ENCODE measurements at regions not wholly inside any gene's neighbourhood (a gene's known extent, or its start where the extent isn't known, plus 50 kb on each side); places are given as distances from the start of the nearest gene placed in this dataset.

- no peak overlapping the region for H3K27ac ChIP-seq (ENCODE audit: control insufficient read depth, insufficient read depth)
These were observed 149.7 kb upstream of the ARRDC3 start for GRCh38 chr5:91532779-91533178.

GRCh38 chr5:91532281-91532680, 149.2 kb upstream of the ARRDC3 start:
- SMC1A ChIA-PET (ENCODE audit: uncharacterized antibody, unreplicated experiment) = no interaction called here
- no peak for TF ChIP-seq CHD2 (IDR thresholded peaks at IDR 0.05; ENCODE audit: borderline replicate concordance, low read depth, low read length)
- TF ChIP-seq GABPA (IDR thresholded peaks at IDR 0.05; ENCODE audit: low read depth) = no peak
- TF ChIP-seq RELA (IDR thresholded peaks at IDR 0.05; ENCODE audit: borderline replicate concordance, partially characterized antibody) = no peak
- TF ChIP-seq POLR2AphosphoS2 (IDR thresholded peaks at IDR 0.05; ENCODE audit: low read depth, low read length) = no peak
- TF ChIP-seq ATF3 (IDR thresholded peaks at IDR 0.05; ENCODE audit: borderline replicate concordance, extremely low read depth, low read depth, low read length) = no peak
- TF ChIP-seq HDAC6 (IDR thresholded peaks at IDR 0.05; ENCODE audit: unreplicated experiment) = no peak
- TF ChIP-seq, protein P1, sequence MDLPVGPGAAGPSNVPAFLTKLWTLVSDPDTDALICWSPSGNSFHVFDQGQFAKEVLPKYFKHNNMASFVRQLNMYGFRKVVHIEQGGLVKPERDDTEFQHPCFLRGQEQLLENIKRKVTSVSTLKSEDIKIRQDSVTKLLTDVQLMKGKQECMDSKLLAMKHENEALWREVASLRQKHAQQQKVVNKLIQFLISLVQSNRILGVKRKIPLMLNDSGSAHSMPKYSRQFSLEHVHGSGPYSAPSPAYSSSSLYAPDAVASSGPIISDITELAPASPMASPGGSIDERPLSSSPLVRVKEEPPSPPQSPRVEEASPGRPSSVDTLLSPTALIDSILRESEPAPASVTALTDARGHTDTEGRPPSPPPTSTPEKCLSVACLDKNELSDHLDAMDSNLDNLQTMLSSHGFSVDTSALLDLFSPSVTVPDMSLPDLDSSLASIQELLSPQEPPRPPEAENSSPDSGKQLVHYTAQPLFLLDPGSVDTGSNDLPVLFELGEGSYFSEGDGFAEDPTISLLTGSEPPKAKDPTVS (IDR thresholded peaks at IDR 0.05; ENCODE audit: low read depth, low read length) = no peak
- TF ChIP-seq RCOR1 (conservative IDR thresholded peaks at IDR 0.05; ENCODE audit: low read depth, low read length) = no peak
- no peak for TF ChIP-seq KDM1A (IDR thresholded peaks at IDR 0.05; ENCODE audit: borderline replicate concordance)
- TF ChIP-seq NFIC (IDR thresholded peaks at IDR 0.05; ENCODE audit: low read depth, low read length) = no peak
- no peak for TF ChIP-seq CHD1 (IDR thresholded peaks at IDR 0.05; ENCODE audit: low read depth, low read length)
- TF ChIP-seq SMAD5 (IDR thresholded peaks at IDR 0.05; ENCODE audit: low read depth) = no peak
- TF ChIP-seq NR2C2 (IDR thresholded peaks at IDR 0.05; ENCODE audit: borderline replicate concordance, control insufficient read depth, insufficient read length, low read depth) = no peak
- Histone ChIP-seq H3K9ac (ENCODE audit: control insufficient read depth, insufficient read depth, low read length) (no peak overlapping the region), H3K4me1 (ENCODE audit: control insufficient read depth, insufficient read depth, low read length) (no peaks in the 10 kb centered on the region), H2AFZ (ENCODE audit: control insufficient read depth, low read depth, low read length) (no peak overlapping the region), H3K27me3 (replicated peaks in 1 of 2; ENCODE audit: control insufficient read depth in 2 of 2, insufficient read depth in 2 of 2, low read length in 1 of 2) (no peaks in the 10 kb centered on the region), H3K4me3 (no peak overlapping the region), H3K36me3 (ENCODE audit: control insufficient read depth in 2 of 2, insufficient read depth in 2 of 2, low read length in 1 of 2) (no peaks in the 10 kb centered on the region), H4K20me1 (ENCODE audit: control insufficient read depth, insufficient read depth) (no peaks in the 10 kb centered on the region), H3K27ac (ENCODE audit: control insufficient read depth, insufficient read depth) (no peak overlapping the region), H3K79me2 (ENCODE audit: control insufficient read depth, insufficient read depth, low read length) (no peaks in the 10 kb centered on the region), H3K9me3 (replicated peaks; ENCODE audit: control insufficient read depth, insufficient read depth, low read length) (no peaks in the 10 kb centered on the region), H3K4me2 (ENCODE audit: control insufficient read depth, insufficient read depth) (no peak overlapping the region)
- CTCF ChIA-PET = no interaction called here
- in situ Hi-C loops (cut with MboI) = no loop called here
- intact Hi-C loops (cut with micrococcal nuclease; ENCODE audit: unreplicated experiment) = no loop called here
- no peak for FAIRE-seq
- WGBS (ENCODE audit: insufficient coverage, insufficient replicate concordance, low lambda C conversion rate, missing lambda C conversion rate) = 4% methylated on average over 1 of the region's 1 CpG
- RAD21 ChIA-PET (ENCODE audit: unreplicated experiment) = no interaction called here
- DNase-seq (ENCODE audit: low read depth, low spot score) = no peak
- BruUV-seq (replicated peaks) = no TSS peak
- POLR2A ChIA-PET = no interaction called here
- no peak for ATAC-seq

More at GRCh38 chr5:91532779-91533178, 149.7 kb upstream of the ARRDC3 start:
- FAIRE-seq (no peak), DNase-seq (ENCODE audit: low read depth, low spot score) (no peak), ATAC-seq (no peak)
- Histone ChIP-seq H3K79me2 (ENCODE audit: control insufficient read depth, insufficient read depth, low read length) (no peaks in the 10 kb centered on the region), H3K4me3 (no peak overlapping the region), H3K27me3 (replicated peaks in 1 of 2; ENCODE audit: control insufficient read depth in 2 of 2, insufficient read depth in 2 of 2, low read length in 1 of 2) (no peaks in the 10 kb centered on the region), H2AFZ (ENCODE audit: control insufficient read depth, low read depth, low read length) (no peak overlapping the region), H4K20me1 (ENCODE audit: control insufficient read depth, insufficient read depth) (no peaks in the 10 kb centered on the region), H3K36me3 (ENCODE audit: control insufficient read depth in 2 of 2, insufficient read depth in 2 of 2, low read length in 1 of 2) (no peaks in the 10 kb centered on the region), H3K9me3 (replicated peaks; ENCODE audit: control insufficient read depth, insufficient read depth, low read length) (no peaks in the 10 kb centered on the region), H3K4me2 (ENCODE audit: control insufficient read depth, insufficient read depth) (no peak overlapping the region), H3K4me1 (ENCODE audit: control insufficient read depth, insufficient read depth, low read length) (no peaks in the 10 kb centered on the region), H3K9ac (ENCODE audit: control insufficient read depth, insufficient read depth, low read length) (no peak overlapping the region)
- whole genome bisulfite sequencing (ENCODE audit: insufficient coverage, insufficient replicate concordance, low lambda C conversion rate, missing lambda C conversion rate) = 0% methylated on average over 1 of the region's 1 CpG
- POLR2A ChIA-PET = no interaction called here
- SMC1A ChIA-PET (ENCODE audit: uncharacterized antibody, unreplicated experiment) = no interaction called here
- in situ Hi-C loops (cut with MboI) (no loop called here), intact Hi-C loops (cut with micrococcal nuclease; ENCODE audit: unreplicated experiment) (no loop called here)
- BruUV-seq (replicated peaks) = no TSS peak
- TF ChIP-seq CHD4 (IDR thresholded peaks at IDR 0.05) (no peak), FOS (IDR thresholded peaks at IDR 0.05; ENCODE audit: borderline replicate concordance, extremely low read depth, insufficient read length) (no peak), TAF1 (IDR thresholded peaks at IDR 0.05; ENCODE audit: borderline replicate concordance, low read depth, low read length) (no peak), POU2F2 (IDR thresholded peaks at IDR 0.05; ENCODE audit: borderline replicate concordance, low read depth, low read length) (no peak), KAT2A (conservative IDR thresholded peaks at IDR 0.05; ENCODE audit: control insufficient read depth, low read depth, low read length) (no peak)
- CTCF ChIA-PET = no interaction called here
- RAD21 ChIA-PET (ENCODE audit: unreplicated experiment) = no interaction called here

Measured in GM12878 (cell line).